Activated naive CD4-positive, alpha-beta T cell treated with anti-CD3 and anti-CD28 coated beads for 36 hours (primary cell): ENCODE measurements at regions not wholly inside any gene's neighbourhood (a gene's known extent, or its start where the extent isn't known, plus 50 kb on each side); places are given as distances from the start of the nearest gene placed in this dataset.

Experiments used
- CTCF ChIA-PET: fragments of 350-600 bp; sonication (Branson Sonifier 250); formaldehyde crosslinking; loops from one replicate; lab custom pipeline; 2021; ENCODE audit warnings: antibody characterized with exemption; lab: Charles Lee
- DNase-seq: peaks from one replicate; pipeline ENCODE4 v3.0.0-alpha.2; 2020
- H3K27ac Mint-ChIP-seq: one replicate; pipeline ENCODE4 v1.8.0; 2021; ENCODE audit warnings: mild to moderate bottlenecking, mixed read lengths
- H3K27me3 Mint-ChIP-seq: one replicate; pipeline ENCODE4 v1.8.0; 2021; ENCODE audit warnings: low read depth, mixed read lengths
- H3K36me3 Mint-ChIP-seq: one replicate; pipeline ENCODE4 v1.8.0; 2021; ENCODE audit warnings: low read depth, mixed read lengths
- H3K4me1 Mint-ChIP-seq: one replicate; pipeline ENCODE4 v1.8.0; 2021; ENCODE audit warnings: low read depth, mixed read lengths
- H3K4me3 Mint-ChIP-seq: one replicate; pipeline ENCODE4 v1.8.0; 2021; ENCODE audit warnings: mild to moderate bottlenecking, moderate library complexity, mixed read lengths
- H3K9me3 Mint-ChIP-seq: one replicate; pipeline ENCODE4 v1.8.0; 2021; ENCODE audit warnings: mixed read lengths
- intact Hi-C: fragments of 100-400 bp; cut with micrococcal nuclease; formaldehyde crosslinking; loops from one replicate; pipeline ENCODE4 v1.15.1; 2023

GRCh38 chr12:45165284-45165683 is 50.6 kb upstream of the ANO6 start:
- no peak overlapping the region for H3K4me3 Mint-ChIP-seq
- intact Hi-C loops, result no loop called here
- peaks cover 14% of the 10 kb centered on the region for H3K27me3 Mint-ChIP-seq
- H3K4me1 Mint-ChIP-seq, result no peaks in the 10 kb centered on the region
- no peak overlapping the region for H3K27ac Mint-ChIP-seq
- peaks cover 18% of the 10 kb centered on the region for H3K9me3 Mint-ChIP-seq
- H3K36me3 Mint-ChIP-seq, result no peaks in the 10 kb centered on the region
- DNase-seq, result no peak
- CTCF ChIA-PET, result interaction anchor here (0.6 kb wide), 1 partner anchor 205 kb away, joined by 3 read pairs; no protein-coding TSS in a partner anchor

GRCh38 chr12:45166056-45166455 is 49.8 kb upstream of the ANO6 start:
- DNase-seq, result no peak
- Mint-ChIP-seq H3K27me3 (peaks cover 14% of the 10 kb centered on the region), H3K36me3 (no peaks in the 10 kb centered on the region), H3K4me1 (no peaks in the 10 kb centered on the region), H3K4me3 (no peak overlapping the region), H3K27ac (no peak overlapping the region), H3K9me3 (peaks cover 18% of the 10 kb centered on the region)
- intact Hi-C loops, result no loop called here
- CTCF ChIA-PET, result interaction anchor here (0.9 kb wide), 1 partner anchor 374 kb away, joined by 3 read pairs; no protein-coding TSS in a partner anchor
